SK-N-SH (cell line): ENCODE measurements at regions not wholly inside any gene's neighbourhood (a gene's known extent, or its start where the extent isn't known, plus 50 kb on each side); places are given as distances from the start of the nearest gene placed in this dataset.

Experiments
- CTCF ChIA-PET: fragments of 300-600, 350-600 bp; formaldehyde crosslinking; extraction: SDS; loops from one replicate; lab custom pipeline; 2021; lab: Yijun Ruan, JAX
- POLR2A ChIA-PET: fragments of 350-600 bp; sonication (Branson Sonifier 250); formaldehyde crosslinking; extraction: SDS; loops from one replicate; lab custom pipeline; 2020; ENCODE audit warnings: antibody characterized with exemption, inconsistent platforms; lab: Yijun Ruan, JAX
- DNase-seq: peaks from one replicate; pipeline ENCODE4 v3.0.0; 2012
- H2AFZ ChIP-seq: fragments of 200-600 bp; sonication (generic); 2 replicates; pipeline ENCODE4 v1.8.1; 2016; ENCODE audit warnings: antibody characterized with exemption, mild to moderate bottlenecking, low read depth
- H3F3A ChIP-seq: fragments of 200-600 bp; sonication (generic); replicated peaks from 2 replicates; pipeline ENCODE3; 2016; ENCODE audit warnings: antibody characterized with exemption, mild to moderate bottlenecking; ENCODE audit not compliant: insufficient read depth
- H3K27ac ChIP-seq, 2 experiments: fragments of 200-500 bp in 1 of 2; fragments of 200-600 bp in 1 of 2; sonication (Bioruptor generic) in 1 of 2; sonication (generic), shearing (Covaris generic) in 1 of 2; 2 replicates each; pipeline versions ENCODE4 v1.5.1 to v1.6.1; 2014 to 2016; ENCODE audit warnings: low read depth in 2 of 2, inconsistent platforms in 1 of 2, low read length in 1 of 2, mild to moderate bottlenecking in 1 of 2, mixed read lengths in 1 of 2
- H3K27me3 ChIP-seq: fragments of 200-600 bp; sonication (generic), shearing (Covaris generic); 2 replicates; pipeline ENCODE4 v1.6.1; 2016; ENCODE audit warnings: mixed run types; ENCODE audit not compliant: insufficient read depth
- H3K36me3 ChIP-seq, 2 experiments: fragments of 200-500 bp in 1 of 2; fragments of 200-600 bp in 1 of 2; sonication (Bioruptor generic) in 1 of 2; sonication (generic) in 1 of 2; replicated peaks in 1 of 2; 2 replicates each; pipeline versions ENCODE3 to v1.5.1; 2014 to 2016; ENCODE audit warnings: low read length in 1 of 2, mild to moderate bottlenecking in 1 of 2; ENCODE audit not compliant: insufficient read depth in 2 of 2, control insufficient read depth in 1 of 2
- H3K4me1 ChIP-seq, 2 experiments: fragments of 200-500 bp in 1 of 2; fragments of 200-600 bp in 1 of 2; sonication (Bioruptor generic) in 1 of 2; sonication (generic), shearing (Covaris generic) in 1 of 2; 2 replicates each; pipeline versions ENCODE4 v1.5.1 to v1.6.1; 2014 to 2016; ENCODE audit warnings: low read depth in 1 of 2, low read length in 1 of 2, mixed run types in 1 of 2; ENCODE audit not compliant: insufficient read depth in 2 of 2, control insufficient read depth in 1 of 2
- H3K4me2 ChIP-seq: fragments of 200-600 bp; sonication (generic), shearing (Covaris generic); 2 replicates; pipeline ENCODE4 v1.6.1; 2017; ENCODE audit warnings: mixed run types
- H3K4me3 ChIP-seq, 2 experiments: fragments of 200-500 bp in 1 of 2; fragments of 200-600 bp in 1 of 2; sonication (Bioruptor generic) in 1 of 2; sonication (generic), shearing (Covaris generic) in 1 of 2; 2 replicates each; pipeline versions ENCODE4 v1.5.1 to v1.8.1; 2014 to 2016; ENCODE audit warnings: low read depth in 2 of 2, inconsistent platforms in 1 of 2, low read length in 1 of 2, mild to moderate bottlenecking in 1 of 2, mixed read lengths in 1 of 2, moderate library complexity in 1 of 2
- H3K79me2 ChIP-seq: fragments of 200-600 bp; sonication (generic); 2 replicates; pipeline ENCODE4 v1.8.1; 2017; ENCODE audit warnings: mild to moderate bottlenecking; ENCODE audit not compliant: insufficient read depth
- H3K9ac ChIP-seq: fragments of 200-600 bp; sonication (generic); 2 replicates; pipeline ENCODE4 v1.6.1; 2017; ENCODE audit warnings: mixed run types
- H3K9me2 ChIP-seq: fragments of 200-600 bp; sonication (generic); 2 replicates; pipeline ENCODE4 v1.6.1; 2017; ENCODE audit warnings: mixed run types
- H3K9me3 ChIP-seq: fragments of 200-600 bp; sonication (generic); 2 replicates; pipeline ENCODE4 v1.6.1; 2017; ENCODE audit warnings: mixed run types, mild to moderate bottlenecking, moderate library complexity
- H4K20me1 ChIP-seq: fragments of 200-600 bp; sonication (generic); 2 replicates; pipeline ENCODE4 v1.6.1; 2017; ENCODE audit warnings: mild to moderate bottlenecking, mixed run types; ENCODE audit not compliant: insufficient read depth
- EZH2phosphoT487 ChIP-seq: fragments of 200-600 bp; sonication (generic); IDR thresholded peaks from 2 replicates; pipeline ENCODE4 v1.6.1; 2017; ENCODE audit warnings: low read depth, mixed run types, mild to moderate bottlenecking, antibody characterized with exemption, moderate library complexity, borderline replicate concordance
- FOSL2 ChIP-seq: IDR thresholded peaks from 2 replicates; pipeline ENCODE4 v1.4.0; 2012; ENCODE audit warnings: low read depth, mild to moderate bottlenecking, moderate library complexity, borderline replicate concordance
- GATA2 ChIP-seq: sonication (generic); formaldehyde crosslinking; IDR thresholded peaks from 2 replicates; pipeline ENCODE4 v1.5.0; 2020; ENCODE audit warnings: mild to moderate bottlenecking, missing genetic modification reagents
- NFIC ChIP-seq: IDR thresholded peaks from 2 replicates; pipeline ENCODE4 v1.4.0; 2012; ENCODE audit warnings: borderline replicate concordance
- TEAD4 ChIP-seq: IDR thresholded peaks from 2 replicates; pipeline ENCODE4 v1.4.0; 2012; ENCODE audit warnings: mild to moderate bottlenecking, borderline replicate concordance; ENCODE audit not compliant: insufficient read depth
- WGBS: methylation state at CpG from one replicate; pipeline ENCODE4 v1.1.6; 2017; ENCODE audit warnings: low lambda C conversion rate; 5-methylcytosine and 5-hydroxymethylcytosine counted together
- TF ChIP-seq, protein P1 (sequence below): IDR thresholded peaks from 2 replicates; pipeline ENCODE4 v1.4.0; 2012; ENCODE audit warnings: low read depth, borderline replicate concordance
- TF ChIP-seq, protein P2 (sequence below): IDR thresholded peaks from 2 replicates; pipeline ENCODE4; 2012
- TF ChIP-seq, protein P3 (sequence below): IDR thresholded peaks from 2 replicates; pipeline ENCODE4 v1.6.1; 2012; ENCODE audit warnings: mild to moderate bottlenecking, low read depth, low read length, moderate library complexity
- TF ChIP-seq, protein P4 (sequence below): fragments of 150-350 bp; IDR thresholded peaks from 2 replicates; pipeline ENCODE4 v1.6.1; 2016; ENCODE audit warnings: mild to moderate bottlenecking, low read depth, low read length

DNA sequence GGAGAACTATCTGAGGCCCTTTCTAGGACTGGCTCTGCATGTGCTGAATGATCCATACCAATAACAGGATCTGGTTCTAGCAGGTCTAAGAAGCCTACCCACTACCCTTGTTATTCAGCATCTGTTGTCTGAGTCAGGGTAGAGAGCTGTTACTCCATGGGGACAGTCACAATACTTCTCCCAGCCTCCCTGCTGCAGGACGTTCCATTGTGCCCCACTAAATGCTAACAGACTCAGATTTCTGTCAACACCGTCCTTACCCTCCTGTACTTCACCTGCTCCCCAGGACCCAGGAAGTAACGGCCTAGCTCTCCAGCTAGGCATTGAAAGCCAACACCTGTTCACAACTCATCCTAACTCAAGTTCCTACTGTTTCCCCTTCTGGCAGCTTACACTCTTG lies 719.7 kb upstream of the ID2 start:
- no peak overlapping the region for H3K9ac ChIP-seq
- H3K9me3 ChIP-seq: no peaks in the 10 kb centered on the region
- no peaks in the 10 kb centered on the region for H3K79me2 ChIP-seq
- H4K20me1 ChIP-seq: no peaks in the 10 kb centered on the region
- H3K9me2 ChIP-seq: no peaks in the 10 kb centered on the region
- H3K27ac ChIP-seq: no peak overlapping the region
- WGBS: 60% methylated on average over 3 of the region's 3 CpGs
- H3K4me2 ChIP-seq: no peak overlapping the region
- ChIA-PET POLR2A (no interaction called here), CTCF (interaction anchor here (1.0 to 1.6 kb wide), 2 partner anchors 29 to 535 kb away, joined by 4 read pairs; no protein-coding TSS in a partner anchor)
- H2AFZ ChIP-seq: no peak overlapping the region
- H3K27me3 ChIP-seq: no peaks in the 10 kb centered on the region
- TF ChIP-seq, protein P1, sequence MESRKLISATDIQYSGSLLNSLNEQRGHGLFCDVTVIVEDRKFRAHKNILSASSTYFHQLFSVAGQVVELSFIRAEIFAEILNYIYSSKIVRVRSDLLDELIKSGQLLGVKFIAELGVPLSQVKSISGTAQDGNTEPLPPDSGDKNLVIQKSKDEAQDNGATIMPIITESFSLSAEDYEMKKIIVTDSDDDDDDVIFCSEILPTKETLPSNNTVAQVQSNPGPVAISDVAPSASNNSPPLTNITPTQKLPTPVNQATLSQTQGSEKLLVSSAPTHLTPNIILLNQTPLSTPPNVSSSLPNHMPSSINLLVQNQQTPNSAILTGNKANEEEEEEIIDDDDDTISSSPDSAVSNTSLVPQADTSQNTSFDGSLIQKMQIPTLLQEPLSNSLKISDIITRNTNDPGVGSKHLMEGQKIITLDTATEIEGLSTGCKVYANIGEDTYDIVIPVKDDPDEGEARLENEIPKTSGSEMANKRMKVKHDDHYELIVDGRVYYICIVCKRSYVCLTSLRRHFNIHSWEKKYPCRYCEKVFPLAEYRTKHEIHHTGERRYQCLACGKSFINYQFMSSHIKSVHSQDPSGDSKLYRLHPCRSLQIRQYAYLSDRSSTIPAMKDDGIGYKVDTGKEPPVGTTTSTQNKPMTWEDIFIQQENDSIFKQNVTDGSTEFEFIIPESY: no peak
- TF ChIP-seq, protein P2, sequence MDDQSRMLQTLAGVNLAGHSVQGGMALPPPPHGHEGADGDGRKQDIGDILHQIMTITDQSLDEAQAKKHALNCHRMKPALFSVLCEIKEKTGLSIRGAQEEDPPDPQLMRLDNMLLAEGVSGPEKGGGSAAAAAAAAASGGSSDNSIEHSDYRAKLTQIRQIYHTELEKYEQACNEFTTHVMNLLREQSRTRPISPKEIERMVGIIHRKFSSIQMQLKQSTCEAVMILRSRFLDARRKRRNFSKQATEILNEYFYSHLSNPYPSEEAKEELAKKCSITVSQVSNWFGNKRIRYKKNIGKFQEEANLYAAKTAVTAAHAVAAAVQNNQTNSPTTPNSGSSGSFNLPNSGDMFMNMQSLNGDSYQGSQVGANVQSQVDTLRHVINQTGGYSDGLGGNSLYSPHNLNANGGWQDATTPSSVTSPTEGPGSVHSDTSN: no peak
- TF ChIP-seq NFIC (no peak), GATA2 (CRISPR knock-in tag) (no peak), FOSL2 (no peak), TEAD4 (no peak), EZH2phosphoT487 (no peak)
- TF ChIP-seq, protein P3, sequence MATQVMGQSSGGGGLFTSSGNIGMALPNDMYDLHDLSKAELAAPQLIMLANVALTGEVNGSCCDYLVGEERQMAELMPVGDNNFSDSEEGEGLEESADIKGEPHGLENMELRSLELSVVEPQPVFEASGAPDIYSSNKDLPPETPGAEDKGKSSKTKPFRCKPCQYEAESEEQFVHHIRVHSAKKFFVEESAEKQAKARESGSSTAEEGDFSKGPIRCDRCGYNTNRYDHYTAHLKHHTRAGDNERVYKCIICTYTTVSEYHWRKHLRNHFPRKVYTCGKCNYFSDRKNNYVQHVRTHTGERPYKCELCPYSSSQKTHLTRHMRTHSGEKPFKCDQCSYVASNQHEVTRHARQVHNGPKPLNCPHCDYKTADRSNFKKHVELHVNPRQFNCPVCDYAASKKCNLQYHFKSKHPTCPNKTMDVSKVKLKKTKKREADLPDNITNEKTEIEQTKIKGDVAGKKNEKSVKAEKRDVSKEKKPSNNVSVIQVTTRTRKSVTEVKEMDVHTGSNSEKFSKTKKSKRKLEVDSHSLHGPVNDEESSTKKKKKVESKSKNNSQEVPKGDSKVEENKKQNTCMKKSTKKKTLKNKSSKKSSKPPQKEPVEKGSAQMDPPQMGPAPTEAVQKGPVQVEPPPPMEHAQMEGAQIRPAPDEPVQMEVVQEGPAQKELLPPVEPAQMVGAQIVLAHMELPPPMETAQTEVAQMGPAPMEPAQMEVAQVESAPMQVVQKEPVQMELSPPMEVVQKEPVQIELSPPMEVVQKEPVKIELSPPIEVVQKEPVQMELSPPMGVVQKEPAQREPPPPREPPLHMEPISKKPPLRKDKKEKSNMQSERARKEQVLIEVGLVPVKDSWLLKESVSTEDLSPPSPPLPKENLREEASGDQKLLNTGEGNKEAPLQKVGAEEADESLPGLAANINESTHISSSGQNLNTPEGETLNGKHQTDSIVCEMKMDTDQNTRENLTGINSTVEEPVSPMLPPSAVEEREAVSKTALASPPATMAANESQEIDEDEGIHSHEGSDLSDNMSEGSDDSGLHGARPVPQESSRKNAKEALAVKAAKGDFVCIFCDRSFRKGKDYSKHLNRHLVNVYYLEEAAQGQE: no peak
- TF ChIP-seq, protein P4, sequence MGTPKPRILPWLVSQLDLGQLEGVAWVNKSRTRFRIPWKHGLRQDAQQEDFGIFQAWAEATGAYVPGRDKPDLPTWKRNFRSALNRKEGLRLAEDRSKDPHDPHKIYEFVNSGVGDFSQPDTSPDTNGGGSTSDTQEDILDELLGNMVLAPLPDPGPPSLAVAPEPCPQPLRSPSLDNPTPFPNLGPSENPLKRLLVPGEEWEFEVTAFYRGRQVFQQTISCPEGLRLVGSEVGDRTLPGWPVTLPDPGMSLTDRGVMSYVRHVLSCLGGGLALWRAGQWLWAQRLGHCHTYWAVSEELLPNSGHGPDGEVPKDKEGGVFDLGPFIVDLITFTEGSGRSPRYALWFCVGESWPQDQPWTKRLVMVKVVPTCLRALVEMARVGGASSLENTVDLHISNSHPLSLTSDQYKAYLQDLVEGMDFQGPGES: no peak
- DNase-seq: no peak
- no peak overlapping the region for H3K4me3 ChIP-seq
- H3K4me1 ChIP-seq: peaks cover 0 to 23% of the 10 kb centered on the region in 2 experiments; a peak in 2 of 4 replicates
- H3F3A ChIP-seq: no peaks in the 10 kb centered on the region
- no peaks in the 10 kb centered on the region for H3K36me3 ChIP-seq
